Hematopoietic multipotent progenitor cell treated with erythropoietin and hydrocortisone succinate and interleukin-3 and kit ligand, for 4 days (in vitro differentiated cells): ENCODE measurements at regions not wholly inside any gene's neighbourhood (a gene's known extent, or its start where the extent isn't known, plus 50 kb on each side); places are given as distances from the start of the nearest gene placed in this dataset.
A peak's percentile ranks its signal among the peaks of the same experiment; 100 is the strongest.
"Not testable (repeated sequence)": the region's sequence is repeated elsewhere in the genome, so short reads cannot be mapped to it uniquely, and the experiment has no call there.

ENCODE experiments used
- DNase-seq: peaks from one replicate; pipeline ENCODE4 v3.0.0-alpha.2; 2015

- DNase-seq, result not testable (repeated sequence)
Observed at GRCh38 chr17:34471278-34471677, 108.1 kb upstream of the TMEM132E start.

DNA sequence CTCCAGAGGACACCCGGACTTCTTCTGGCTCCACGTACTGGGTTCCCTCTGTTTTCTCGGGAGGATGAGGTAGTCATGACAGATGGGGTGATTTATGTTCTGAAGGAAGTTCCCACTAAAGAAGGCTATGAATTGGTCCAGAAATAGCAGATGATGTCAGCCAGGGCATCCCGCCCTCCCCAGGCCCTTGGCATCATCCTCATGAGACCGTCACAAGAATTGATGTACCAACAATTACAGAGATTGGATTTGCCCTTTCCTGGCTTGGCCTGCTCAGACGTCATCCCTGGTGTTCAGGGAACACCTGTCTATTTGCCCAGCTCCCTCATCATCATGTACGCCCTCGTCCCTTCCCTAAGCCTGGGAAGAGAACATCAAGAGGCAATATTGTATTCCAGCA, 102.8 kb upstream of the CCL1 start:
- no peak for DNase-seq

DNA sequence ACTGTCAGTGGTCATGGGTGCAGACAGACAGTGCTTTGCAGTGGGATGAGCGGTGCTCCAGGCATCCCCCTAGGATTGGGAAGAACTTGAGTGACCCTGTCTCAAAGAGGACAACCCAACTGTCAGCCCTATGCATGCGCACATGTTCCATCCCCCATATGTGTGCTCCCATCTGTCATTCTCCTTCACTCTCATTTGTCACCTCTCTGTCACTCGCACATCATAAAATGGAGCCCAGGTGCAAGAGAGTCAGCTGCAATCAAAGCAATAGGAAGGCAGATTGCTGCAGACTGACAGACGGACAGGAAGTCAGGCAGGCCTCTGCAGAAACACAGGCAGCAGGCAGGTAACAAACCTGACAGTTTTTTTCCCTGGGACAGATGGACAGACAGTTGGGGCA, 101.8 kb upstream of the CCL1 start:
- no peak for DNase-seq

- DNase-seq, result no peak
Observed at GRCh38 chr17:34458266-34458665, 95.2 kb upstream of the CCL1 start.

GRCh38 chr17:34456121-34456520, 93.1 kb upstream of the CCL1 start:
- no peak for DNase-seq

DNA sequence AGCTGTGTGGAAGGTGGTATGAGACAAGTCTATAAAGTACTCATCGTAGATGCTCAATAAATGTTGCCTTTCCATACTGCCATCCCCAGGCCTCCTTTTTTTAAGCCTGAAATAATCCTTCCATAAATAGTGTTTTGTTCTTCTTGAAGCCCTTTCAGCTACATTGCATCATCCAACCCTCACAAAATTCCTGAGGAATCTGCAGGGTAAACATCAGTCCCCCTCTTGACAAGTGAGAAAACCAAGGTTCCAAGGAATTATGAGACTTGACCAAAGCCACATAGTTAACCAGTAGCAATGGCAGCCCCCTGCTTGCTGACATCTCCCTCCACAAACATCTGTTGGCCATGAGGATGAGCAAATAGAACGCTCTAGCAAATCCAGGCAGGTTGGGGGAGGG, 89.7 kb upstream of the CCL1 start:
- DNase-seq, result no peak

GRCh38 chr17:34451313-34451712, 88.3 kb upstream of the CCL1 start:
- DNase-seq, result peak; percentile 17

- no peak for DNase-seq
Observed at GRCh38 chr17:34447406-34447805, 84.4 kb upstream of the CCL1 start.

DNA sequence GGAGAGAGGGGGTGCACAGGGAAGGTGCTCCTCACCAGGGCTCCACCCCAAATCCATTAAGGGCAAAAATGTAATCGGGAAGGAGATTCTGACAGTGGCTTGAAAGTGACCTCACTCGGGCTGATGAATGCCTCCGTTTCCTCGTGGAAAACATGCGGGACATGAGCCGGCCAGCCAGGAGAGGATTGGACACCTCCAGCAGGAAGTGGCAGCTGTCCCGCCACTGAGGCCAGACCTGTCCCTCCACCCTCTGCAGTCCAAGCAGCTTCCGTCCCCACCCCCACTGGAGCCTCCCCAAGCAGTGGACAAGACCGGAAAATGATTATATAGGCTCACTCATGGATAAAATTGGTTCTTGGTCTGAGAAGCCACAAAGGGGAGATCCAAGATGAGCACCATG, 82.1 kb upstream of the CCL1 start:
- DNase-seq, result no peak

DNA sequence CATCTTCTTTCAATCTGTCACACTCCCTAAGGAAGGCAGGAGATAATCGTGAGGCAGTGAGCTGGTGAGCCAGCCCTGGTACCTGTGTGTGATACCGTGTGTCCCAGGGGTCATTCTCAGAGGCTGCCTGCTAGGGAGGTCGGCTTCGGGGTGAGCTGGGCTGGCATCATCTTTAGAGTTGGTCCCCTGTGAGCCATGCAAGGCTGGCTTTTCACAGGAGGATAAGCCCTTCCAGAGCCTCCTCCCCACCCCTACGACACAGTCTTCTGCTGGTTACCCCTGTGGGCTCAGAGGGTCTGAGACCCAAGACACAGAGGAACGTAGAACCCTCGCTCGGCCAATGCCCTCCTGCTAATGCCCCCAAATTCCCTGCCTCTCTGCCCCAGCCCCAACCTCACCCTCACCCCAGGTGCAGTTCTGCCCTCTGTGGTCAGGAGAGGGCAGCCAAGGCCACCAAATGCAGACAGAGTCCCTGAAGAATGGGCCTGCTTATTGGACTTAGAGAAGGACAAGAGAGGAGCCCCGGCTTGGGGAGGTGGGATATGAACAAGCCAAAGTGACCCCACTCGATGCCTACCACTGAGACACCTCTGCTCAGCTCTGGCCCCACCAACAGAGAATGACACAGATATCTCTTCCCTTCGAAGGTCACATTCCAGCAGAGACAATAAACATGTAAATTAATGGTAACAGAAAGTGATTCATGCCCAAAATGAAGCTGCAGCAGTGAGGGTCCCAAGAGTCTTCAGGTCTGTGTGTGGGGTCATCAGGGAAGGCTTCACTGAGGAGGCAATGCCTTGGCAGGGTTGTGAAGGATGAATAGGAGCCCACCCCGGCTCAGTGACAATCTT, 80.8 kb upstream of the CCL1 start:
- peak; percentile 44 for DNase-seq

DNA sequence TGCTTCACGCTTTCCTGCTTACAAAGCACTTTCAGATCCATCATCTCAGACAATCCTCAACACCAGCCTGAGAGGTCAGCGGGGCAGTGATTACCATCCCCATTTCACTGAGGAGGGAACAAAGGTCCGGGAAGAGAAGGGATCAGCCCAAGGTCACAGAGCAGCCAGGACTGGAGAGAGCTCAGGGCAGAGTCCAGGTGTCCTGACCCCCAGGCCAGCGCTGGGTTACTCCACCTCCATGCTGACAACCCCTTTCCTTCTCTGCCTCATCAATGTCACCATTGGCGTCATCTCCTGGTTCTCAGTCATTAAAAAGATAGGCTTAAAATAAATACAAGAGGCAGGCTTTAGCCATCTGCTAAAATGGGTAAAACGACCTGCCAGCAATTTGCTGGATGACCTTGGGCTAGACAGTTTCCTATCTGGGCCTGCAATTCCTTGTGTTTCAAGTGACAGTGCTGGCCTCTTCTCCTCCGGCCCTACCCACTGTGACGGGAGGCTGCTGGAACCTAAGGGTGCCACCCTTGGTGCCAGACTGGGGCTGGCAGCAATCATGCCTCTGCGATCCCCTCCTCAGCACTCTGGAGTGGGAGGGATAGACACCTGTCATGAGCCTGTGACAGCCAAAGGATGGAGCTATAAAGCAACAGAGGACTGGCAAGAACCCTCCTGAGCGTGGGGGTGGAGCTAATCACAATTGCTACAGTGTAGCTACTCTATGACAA, 79.5 kb upstream of the CCL1 start:
- DNase-seq, result no peak

DNA sequence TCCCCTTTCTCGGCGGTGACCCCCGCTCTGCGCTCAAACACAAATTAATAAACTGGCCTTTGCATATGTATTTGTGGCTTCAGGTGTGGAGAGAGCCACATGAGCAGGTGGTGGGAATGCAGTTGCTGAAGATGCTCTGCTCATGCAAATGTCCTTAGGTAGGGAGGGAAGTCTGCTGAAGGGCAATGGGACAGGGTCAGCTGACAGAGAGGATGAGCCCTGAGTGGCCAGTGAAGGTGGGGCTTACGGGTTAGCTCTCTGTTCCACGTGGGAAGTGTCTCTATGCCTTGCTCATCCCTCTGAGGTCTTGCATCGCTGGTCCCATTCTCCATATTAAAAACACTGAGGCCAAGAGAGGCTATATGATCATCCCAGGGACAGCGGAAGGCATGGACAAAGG, 74.2 kb upstream of the CCL1 start:
- DNase-seq, result no peak

GRCh38 chr17:34436607-34437006, 73.6 kb upstream of the CCL1 start:
- no peak for DNase-seq

GRCh38 chr17:34435182-34435928, 72.3 kb upstream of the CCL1 start:
- peak; percentile 49 for DNase-seq

DNA sequence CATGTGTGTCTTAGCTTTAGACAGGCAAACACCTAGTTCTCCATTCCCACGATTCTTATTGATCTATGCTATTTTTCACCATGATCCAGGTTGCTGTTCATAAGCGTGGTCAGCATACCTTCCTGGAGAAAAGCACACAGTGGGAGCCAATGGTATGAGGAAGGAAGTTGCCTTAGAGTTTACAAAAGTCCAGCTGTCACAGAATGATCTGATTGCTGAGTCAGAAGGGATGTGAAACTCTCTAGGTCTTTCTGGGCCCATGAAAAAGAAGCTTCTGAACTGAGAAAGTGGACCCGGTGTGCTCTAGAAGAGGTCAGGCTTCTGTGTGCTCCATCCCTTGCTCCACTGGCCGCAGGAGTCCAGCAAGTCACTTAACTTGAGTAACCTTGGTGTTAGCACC, 71.0 kb upstream of the CCL1 start:
- peak; percentile 47 for DNase-seq

DNA sequence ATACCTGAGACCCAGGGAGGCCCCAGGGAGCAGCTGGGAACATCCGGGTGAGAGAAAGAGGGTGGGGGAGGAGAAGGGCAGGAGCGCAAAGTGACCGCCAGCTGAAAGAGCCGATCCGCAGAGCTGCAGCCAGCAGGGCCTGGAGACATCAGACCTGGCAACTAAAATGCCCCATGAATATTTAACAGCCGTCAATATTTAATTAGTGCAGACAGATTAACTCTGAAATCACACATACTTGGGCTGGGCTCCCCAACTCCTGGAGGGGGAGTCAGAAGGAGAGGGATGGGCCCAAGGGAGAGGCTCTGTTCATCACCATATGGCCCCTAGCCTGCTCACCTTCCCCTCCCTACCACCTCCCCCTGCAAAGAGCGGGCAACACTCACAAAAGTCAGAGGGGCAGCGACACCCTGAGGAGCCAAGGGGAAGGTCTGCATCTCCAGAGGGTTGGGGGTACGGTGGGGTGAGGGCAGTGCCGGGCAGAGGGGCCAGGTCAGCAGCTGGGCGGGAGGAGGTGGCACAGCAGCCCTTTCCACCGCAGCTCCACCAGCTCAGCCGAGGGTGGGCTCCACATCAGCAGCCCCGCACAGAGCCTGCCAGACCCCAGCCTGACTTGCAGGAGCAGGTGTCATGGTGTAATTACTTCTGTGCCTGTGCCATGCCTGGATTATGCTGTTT, 61.9 kb upstream of the CCL1 start:
- DNase-seq, result no peak

DNA sequence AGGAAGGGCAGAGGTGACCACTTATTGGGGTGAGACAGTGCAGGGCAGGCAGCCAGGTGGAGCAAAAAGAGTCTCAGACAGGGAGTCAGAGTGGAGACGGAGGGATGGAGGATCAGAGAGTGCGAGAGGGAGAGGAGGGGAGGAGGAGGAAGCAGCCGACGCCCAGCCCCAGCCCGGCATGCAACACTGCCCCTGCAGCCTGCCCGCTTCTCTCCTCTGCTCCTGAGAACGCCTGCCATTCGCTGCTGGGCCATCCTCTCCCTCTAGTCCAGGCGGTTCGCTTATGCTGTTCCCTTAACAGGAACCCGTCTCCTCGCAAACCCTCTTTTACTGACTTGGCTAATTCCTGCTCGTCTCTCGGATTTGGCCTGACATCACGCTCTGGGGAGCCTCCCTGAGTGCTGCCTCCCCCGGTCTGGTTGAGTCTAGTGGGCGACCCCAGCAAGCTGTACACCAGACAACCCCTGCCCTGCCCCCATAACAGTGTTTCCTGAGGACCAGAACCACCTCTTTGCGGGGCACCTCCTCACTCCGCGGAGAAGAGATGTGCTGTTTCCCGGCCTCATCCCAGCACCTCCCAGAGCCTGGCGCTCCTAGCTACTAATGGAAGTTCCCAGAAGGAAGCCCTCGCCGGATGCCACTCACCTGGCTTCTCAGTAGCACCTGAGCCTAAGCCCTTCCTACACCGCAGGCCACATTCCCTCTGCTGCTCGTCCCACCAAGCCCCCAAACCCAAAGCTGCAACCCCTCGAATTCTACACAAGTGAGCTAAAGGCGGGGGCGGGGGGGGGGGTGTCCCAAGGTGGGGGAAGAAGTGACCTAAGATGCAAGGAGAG, 61.2 kb upstream of the CCL1 start:
- peak; percentile 37 for DNase-seq

GRCh38 chr17:34423315-34423714, 60.3 kb upstream of the CCL1 start:
- not testable (repeated sequence) for DNase-seq

GRCh38 chr17:34420900-34421299, 57.9 kb upstream of the CCL1 start:
- no peak for DNase-seq

DNA sequence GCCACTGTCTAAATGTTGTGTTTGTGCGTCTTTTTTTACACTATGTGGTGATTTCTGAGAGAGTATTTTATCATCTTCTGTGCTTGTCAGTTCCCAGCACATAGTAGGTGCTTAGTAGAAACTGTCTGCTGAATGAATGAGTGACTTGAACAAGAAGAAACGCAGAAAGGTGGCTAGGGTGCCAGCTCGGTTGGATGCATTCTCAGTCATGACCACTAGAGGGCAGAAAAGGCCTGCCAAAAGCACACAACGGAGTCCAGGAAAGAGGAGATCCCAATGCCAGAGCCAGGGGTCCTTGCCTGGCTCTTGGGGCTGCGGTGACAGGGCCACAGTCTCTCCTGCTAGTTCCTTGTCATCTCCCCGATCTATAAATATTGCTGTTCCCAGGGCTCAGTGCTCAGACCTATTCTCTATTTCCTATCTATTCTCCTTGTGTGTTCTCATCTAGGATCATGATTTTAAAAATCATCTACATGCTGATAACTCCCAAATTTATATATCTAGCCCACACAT, 57.3 kb upstream of the CCL1 start:
- peak; percentile 82 for DNase-seq

DNA sequence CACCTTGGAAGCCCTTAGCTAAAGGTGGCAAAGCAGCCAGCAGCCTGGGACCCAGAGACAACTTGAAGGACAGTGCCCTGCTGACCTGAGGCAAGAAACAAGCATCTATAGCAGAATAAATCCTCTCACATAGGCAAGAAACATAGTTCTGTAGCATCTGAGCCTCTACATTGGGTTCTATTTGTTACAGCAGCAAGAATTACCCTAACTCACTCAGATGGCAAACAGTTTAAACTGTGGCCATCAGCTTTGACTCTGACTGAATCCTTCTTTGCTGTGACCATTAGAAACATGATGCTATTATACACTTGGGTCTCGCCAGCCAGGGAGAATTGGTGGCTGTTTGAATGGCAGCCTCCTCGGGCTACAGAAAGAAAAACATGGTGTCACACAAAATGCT, 53.1 kb upstream of the CCL1 start:
- no peak for DNase-seq

DNA sequence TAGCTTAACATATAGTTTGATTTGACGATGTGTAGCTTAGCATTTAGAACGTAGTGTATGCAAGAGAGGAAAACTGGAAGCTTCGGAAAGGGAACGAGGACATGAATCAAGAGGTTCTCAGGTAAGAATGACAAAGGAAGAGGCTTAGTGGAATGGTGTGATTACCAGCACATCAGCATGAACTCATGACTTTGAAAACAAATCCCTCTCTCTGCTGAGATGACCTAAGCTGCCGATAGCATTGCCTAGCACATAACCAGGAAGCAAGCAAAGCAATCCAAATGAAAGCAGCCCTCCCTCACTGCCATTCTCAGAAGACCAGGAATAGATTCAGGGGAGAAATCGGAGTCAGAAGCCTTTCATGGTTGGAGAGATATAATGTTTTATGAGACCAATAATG, 51.3 kb upstream of the CCL1 start:
- DNase-seq, result no peak
